ENCODE measurements at regions not wholly inside any gene's neighbourhood (a gene's known extent, or its start where the extent isn't known, plus 50 kb on each side); places are given as distances from the start of the nearest gene placed in this dataset.

GRCh38 chr5:124648902-124649467 lies 97.5 kb downstream of the ZNF608 start:
- Histone ChIP-seq H3K9ac (replicated peaks; ENCODE audit: extremely low read depth, insufficient read depth, low read length) (peak overlapping the region; percentile 83), H3K9me3 (replicated peaks; ENCODE audit: control insufficient read depth, insufficient read depth, low read length) (no peaks in the 10 kb centered on the region), H2AFZ (ENCODE audit: low read depth, low read length) (no peak overlapping the region), H3K27ac (ENCODE audit: insufficient read depth, low read depth, low read length) (peak overlapping the region; percentile 92), H3K4me3 (replicated peaks in 1 of 3; ENCODE audit: insufficient read depth in 1 of 3, low read depth in 1 of 3, low read length in 3 of 3) (peak overlapping the region in 1 of 3 experiments; percentile 47), H3K27me3 (ENCODE audit: control insufficient read depth in 2 of 2, insufficient read depth in 2 of 2, low read length in 2 of 2) (no peaks in the 10 kb centered on the region), H3K4me1 (ENCODE audit: control insufficient read depth, extremely low read depth, insufficient read depth, low read length) (peaks cover 46% of the 10 kb centered on the region), H4K20me1 (replicated peaks; ENCODE audit: control insufficient read depth, extremely low read depth, insufficient read depth, low read length) (no peaks in the 10 kb centered on the region), H3K4me2 (ENCODE audit: insufficient read depth, low read length) (peak overlapping the region; percentile 87), H3K9me1 (replicated peaks; ENCODE audit: control insufficient read depth, extremely low read depth, insufficient read depth, low read length) (no peaks in the 10 kb centered on the region), H3K36me3 (ENCODE audit: control insufficient read depth in 2 of 2, extremely low read depth in 1 of 2, insufficient read depth in 2 of 2, low read length in 2 of 2) (peaks cover 0 to 7% of the 10 kb centered on the region in 2 experiments), H3K79me2 (ENCODE audit: control insufficient read depth, insufficient read depth, low read length) (no peaks in the 10 kb centered on the region)
- dilution Hi-C loops (cut with MboI; ENCODE audit: extremely low pct_ligation_motif_present, low sequenced_read_pairs), result no loop called here
- no peak for TF ChIP-seq GATA2 (IDR thresholded peaks at IDR 0.05; ENCODE audit: insufficient read depth, insufficient read length, low read depth, low read length)
- no peak for TF ChIP-seq CTCF (IDR thresholded peaks at IDR 0.05; ENCODE audit: extremely low read depth in 1 of 2, insufficient read depth in 1 of 2, low read depth in 1 of 2, low read length in 2 of 2)
- TF ChIP-seq POLR2A (IDR thresholded peaks at IDR 0.05; ENCODE audit: low read depth, low read length), result no peak
- no peak for TF ChIP-seq FOS (IDR thresholded peaks at IDR 0.05; ENCODE audit: borderline replicate concordance, insufficient read depth, low read length)
- TF ChIP-seq EZH2 (IDR thresholded peaks at IDR 0.05; ENCODE audit: borderline replicate concordance, low read depth, low read length, severe bottlenecking), result no peak
- no peak for TF ChIP-seq MYC (IDR thresholded peaks at IDR 0.05; ENCODE audit: low read depth, low read length)
- no peak for TF ChIP-seq MAX (IDR thresholded peaks at IDR 0.05; ENCODE audit: insufficient read depth, insufficient read length)
- TF ChIP-seq JUN (IDR thresholded peaks at IDR 0.05; ENCODE audit: borderline replicate concordance, insufficient read depth, insufficient read length, low read depth), result no peak
- no peak for TF ChIP-seq POLR2AphosphoS5 (IDR thresholded peaks at IDR 0.05; ENCODE audit: insufficient read depth, low read depth, low read length)
- ChIA-PET POLR2A (interaction anchor here (0.6 to 1.0 kb wide), 2 partner anchors 49 to 50 kb away, joined by 3 read pairs; no protein-coding TSS in a partner anchor), CTCF (interaction anchor here (1.0 to 1.3 kb wide), 2 partner anchors 9 to 50 kb away, joined by 3 to 6 read pairs; no protein-coding TSS in a partner anchor)
- BruUV-seq (replicated peaks), result no TSS peak
- FAIRE-seq (no peak), DNase-seq (ENCODE audit: low read depth, low spot score) (no peak)
- intact Hi-C loops (cut with micrococcal nuclease), result loop anchor here (1.0 kb wide), 1 partner anchor 712 kb away; no protein-coding TSS in a partner anchor

Measured in endothelial cell of umbilical vein (primary cell).